HEK293 (cell line): ENCODE measurements at regions not wholly inside any gene's neighbourhood (a gene's known extent, or its start where the extent isn't known, plus 50 kb on each side); places are given as distances from the start of the nearest gene placed in this dataset.

Experiments used
- FEZF1 ChIP-seq: fragments of 450-650 bp; formaldehyde crosslinking; IDR thresholded peaks from 2 replicates; pipeline ENCODE4 v1.5.1; 2016; ENCODE audit warnings: missing biosample characterization, missing genetic modification characterization
- GLI4 ChIP-seq: fragments of 450-650 bp; formaldehyde crosslinking; IDR thresholded peaks from 2 replicates; pipeline ENCODE4 v1.5.1; 2016; ENCODE audit warnings: missing biosample characterization, missing genetic modification characterization
- KLF8 ChIP-seq: fragments of 450-650 bp; formaldehyde crosslinking; IDR thresholded peaks from 2 replicates; pipeline ENCODE4 v1.5.1; 2016; ENCODE audit warnings: missing biosample characterization, missing genetic modification characterization
- REPIN1 ChIP-seq: fragments of 450-650 bp; formaldehyde crosslinking; IDR thresholded peaks from 2 replicates; pipeline ENCODE4 v1.5.1; 2017; ENCODE audit warnings: missing biosample characterization, missing genetic modification characterization, low read depth
- ZBTB1 ChIP-seq: fragments of 450-650 bp; formaldehyde crosslinking; IDR thresholded peaks from 2 replicates; pipeline ENCODE4 v1.5.1; 2016; ENCODE audit warnings: missing biosample characterization, missing genetic modification characterization
- ZBTB20 ChIP-seq: fragments of 450-650 bp; formaldehyde crosslinking; IDR thresholded peaks from 2 replicates; pipeline ENCODE4 v1.5.1; 2016; ENCODE audit warnings: missing biosample characterization, missing genetic modification characterization
- ZBTB48 ChIP-seq: fragments of 450-650 bp; formaldehyde crosslinking; IDR thresholded peaks from 2 replicates; pipeline ENCODE4 v1.5.1; 2016; ENCODE audit warnings: missing biosample characterization, missing genetic modification characterization
- ZFP41 ChIP-seq: fragments of 450-650 bp; formaldehyde crosslinking; IDR thresholded peaks from 2 replicates; pipeline ENCODE4 v1.5.1; 2016; ENCODE audit warnings: missing biosample characterization, missing genetic modification characterization, borderline replicate concordance
- ZIC2 ChIP-seq: fragments of 450-650 bp; formaldehyde crosslinking; IDR thresholded peaks from 2 replicates; pipeline ENCODE4 v1.5.1; 2016; ENCODE audit warnings: missing biosample characterization, missing genetic modification characterization
- ZNF112 ChIP-seq: fragments of 450-650 bp; formaldehyde crosslinking; IDR thresholded peaks from 2 replicates; pipeline ENCODE4 v1.5.0; 2017; ENCODE audit warnings: missing biosample characterization, missing genetic modification characterization
- ZNF248 ChIP-seq: fragments of 450-650 bp; formaldehyde crosslinking; IDR thresholded peaks from 2 replicates; pipeline ENCODE4 v1.5.1; 2017; ENCODE audit warnings: missing biosample characterization, missing genetic modification characterization
- ZNF266 ChIP-seq: fragments of 450-650 bp; formaldehyde crosslinking; IDR thresholded peaks from 2 replicates; pipeline ENCODE4 v1.5.1; 2016; ENCODE audit warnings: missing biosample characterization, missing genetic modification characterization, low read depth
- ZNF274 ChIP-seq, 2 experiments: fragments of 200-500 bp in 1 of 2; fragments of 450-650 bp in 1 of 2; sonication (Bioruptor generic) in 1 of 2; formaldehyde crosslinking in 1 of 2; IDR thresholded peaks; 2 replicates each; pipeline versions ENCODE4 v1.5.1 to v1.6.1; 2014 to 2016; ENCODE audit warnings: borderline replicate concordance in 1 of 2, inconsistent platforms in 1 of 2, low read length in 1 of 2, missing biosample characterization in 1 of 2, missing genetic modification characterization in 1 of 2
- ZNF416 ChIP-seq: fragments of 450-650 bp; formaldehyde crosslinking; IDR thresholded peaks from 2 replicates; pipeline ENCODE4 v1.5.1; 2016; ENCODE audit warnings: missing biosample characterization, missing genetic modification characterization
- ZNF530 ChIP-seq: fragments of 450-650 bp; formaldehyde crosslinking; IDR thresholded peaks from 2 replicates; pipeline ENCODE4 v1.5.1; 2016; ENCODE audit warnings: low read depth, missing biosample characterization, missing genetic modification characterization
- ZNF600 ChIP-seq: fragments of 450-650 bp; formaldehyde crosslinking; IDR thresholded peaks from 2 replicates; pipeline ENCODE4 v1.5.1; 2016; ENCODE audit warnings: missing biosample characterization, missing genetic modification characterization
- ZNF837 ChIP-seq: fragments of 450-650 bp; formaldehyde crosslinking; IDR thresholded peaks from 2 replicates; pipeline ENCODE4 v1.5.1; 2016; ENCODE audit warnings: missing biosample characterization, missing genetic modification characterization
- TF ChIP-seq, protein P1 (sequence below): fragments of 450-650 bp; formaldehyde crosslinking; IDR thresholded peaks from 2 replicates; pipeline ENCODE4 v1.5.1; 2016; ENCODE audit warnings: missing biosample characterization, missing genetic modification characterization
- TF ChIP-seq, protein P2 (sequence below): fragments of 450-650 bp; formaldehyde crosslinking; conservative IDR thresholded peaks from 2 replicates; pipeline ENCODE4 v1.5.1; 2016; ENCODE audit warnings: low read depth, missing biosample characterization, missing genetic modification characterization
- TF ChIP-seq, protein P3 (sequence below): fragments of 450-650 bp; formaldehyde crosslinking; IDR thresholded peaks from 2 replicates; pipeline ENCODE4 v1.5.1; 2017; ENCODE audit warnings: missing biosample characterization, missing genetic modification characterization
- TF ChIP-seq, protein P4 (sequence below): sonication (generic); formaldehyde crosslinking; IDR thresholded peaks from 2 replicates; pipeline ENCODE4 v1.8.1; 2022; ENCODE audit warnings: mild to moderate bottlenecking, moderate library complexity, missing genetic modification reagents
- TF ChIP-seq, protein P5 (sequence below): fragments of 450-650 bp; formaldehyde crosslinking; IDR thresholded peaks from 2 replicates; pipeline ENCODE4 v1.5.1; 2017; ENCODE audit warnings: missing biosample characterization, missing genetic modification characterization

DNA sequence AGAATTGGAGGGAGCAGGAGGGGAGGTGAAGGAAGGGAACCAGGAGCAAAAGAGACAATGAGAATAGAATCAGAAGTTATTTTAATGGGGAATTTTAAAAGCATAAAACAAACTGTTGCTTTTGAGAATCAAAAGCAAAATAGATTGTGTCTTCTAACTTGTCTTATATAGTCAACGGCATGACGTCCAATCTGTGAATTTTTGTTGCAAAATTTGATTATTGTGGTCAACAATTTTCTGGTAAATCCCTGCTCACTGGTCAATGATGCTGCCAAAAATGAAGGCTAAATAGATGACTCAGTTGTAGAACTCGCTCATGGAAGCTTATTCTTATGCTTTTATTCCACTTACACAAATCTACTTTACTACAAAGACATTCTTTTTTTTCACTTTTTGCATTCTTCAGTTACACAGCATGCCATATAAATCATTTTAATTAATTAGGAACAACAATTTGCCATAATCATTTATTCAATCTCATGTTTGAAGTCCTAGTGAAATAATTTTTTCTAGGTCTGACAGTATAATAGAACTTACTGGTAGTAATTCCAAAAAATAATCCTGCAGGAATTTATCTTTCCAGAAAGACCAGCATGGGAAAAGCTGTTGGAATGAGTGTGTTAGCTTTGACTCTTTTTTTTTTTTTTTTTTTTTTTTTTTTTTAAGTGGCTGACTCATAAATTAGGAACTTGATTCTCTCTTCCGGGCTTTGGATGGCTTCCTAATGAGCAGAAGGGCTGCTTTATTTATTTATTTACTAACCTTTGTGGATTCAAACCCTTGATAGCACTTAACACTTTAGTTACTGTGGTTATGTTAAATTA, 256.9 kb downstream of the SPRY2 start (continued):
- no peak for TF ChIP-seq ZNF274 (IDR thresholded peaks at IDR 0.05; ENCODE audit: low read length)
- TF ChIP-seq ZNF274 (tag by site-specific recombination; IDR thresholded peaks at IDR 0.05; ENCODE audit: borderline replicate concordance), result no peak
- TF ChIP-seq, protein P1, sequence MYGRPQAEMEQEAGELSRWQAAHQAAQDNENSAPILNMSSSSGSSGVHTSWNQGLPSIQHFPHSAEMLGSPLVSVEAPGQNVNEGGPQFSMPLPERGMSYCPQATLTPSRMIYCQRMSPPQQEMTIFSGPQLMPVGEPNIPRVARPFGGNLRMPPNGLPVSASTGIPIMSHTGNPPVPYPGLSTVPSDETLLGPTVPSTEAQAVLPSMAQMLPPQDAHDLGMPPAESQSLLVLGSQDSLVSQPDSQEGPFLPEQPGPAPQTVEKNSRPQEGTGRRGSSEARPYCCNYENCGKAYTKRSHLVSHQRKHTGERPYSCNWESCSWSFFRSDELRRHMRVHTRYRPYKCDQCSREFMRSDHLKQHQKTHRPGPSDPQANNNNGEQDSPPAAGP (tag by site-specific recombination), result no peak
- no peak for TF ChIP-seq KLF8
- TF ChIP-seq, protein P2, sequence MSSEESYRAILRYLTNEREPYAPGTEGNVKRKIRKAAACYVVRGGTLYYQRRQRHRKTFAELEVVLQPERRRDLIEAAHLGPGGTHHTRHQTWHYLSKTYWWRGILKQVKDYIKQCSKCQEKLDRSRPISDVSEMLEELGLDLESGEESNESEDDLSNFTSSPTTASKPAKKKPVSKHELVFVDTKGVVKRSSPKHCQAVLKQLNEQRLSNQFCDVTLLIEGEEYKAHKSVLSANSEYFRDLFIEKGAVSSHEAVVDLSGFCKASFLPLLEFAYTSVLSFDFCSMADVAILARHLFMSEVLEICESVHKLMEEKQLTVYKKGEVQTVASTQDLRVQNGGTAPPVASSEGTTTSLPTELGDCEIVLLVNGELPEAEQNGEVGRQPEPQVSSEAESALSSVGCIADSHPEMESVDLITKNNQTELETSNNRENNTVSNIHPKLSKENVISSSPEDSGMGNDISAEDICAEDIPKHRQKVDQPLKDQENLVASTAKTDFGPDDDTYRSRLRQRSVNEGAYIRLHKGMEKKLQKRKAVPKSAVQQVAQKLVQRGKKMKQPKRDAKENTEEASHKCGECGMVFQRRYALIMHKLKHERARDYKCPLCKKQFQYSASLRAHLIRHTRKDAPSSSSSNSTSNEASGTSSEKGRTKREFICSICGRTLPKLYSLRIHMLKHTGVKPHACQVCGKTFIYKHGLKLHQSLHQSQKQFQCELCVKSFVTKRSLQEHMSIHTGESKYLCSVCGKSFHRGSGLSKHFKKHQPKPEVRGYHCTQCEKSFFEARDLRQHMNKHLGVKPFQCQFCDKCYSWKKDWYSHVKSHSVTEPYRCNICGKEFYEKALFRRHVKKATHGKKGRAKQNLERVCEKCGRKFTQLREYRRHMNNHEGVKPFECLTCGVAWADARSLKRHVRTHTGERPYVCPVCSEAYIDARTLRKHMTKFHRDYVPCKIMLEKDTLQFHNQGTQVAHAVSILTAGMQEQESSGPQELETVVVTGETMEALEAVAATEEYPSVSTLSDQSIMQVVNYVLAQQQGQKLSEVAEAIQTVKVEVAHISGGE (tag by site-specific recombination), result no peak
- no peak for TF ChIP-seq ZIC2
- no peak for TF ChIP-seq ZNF112
- TF ChIP-seq REPIN1 (tag by site-specific recombination), result no peak
- TF ChIP-seq, protein P3, sequence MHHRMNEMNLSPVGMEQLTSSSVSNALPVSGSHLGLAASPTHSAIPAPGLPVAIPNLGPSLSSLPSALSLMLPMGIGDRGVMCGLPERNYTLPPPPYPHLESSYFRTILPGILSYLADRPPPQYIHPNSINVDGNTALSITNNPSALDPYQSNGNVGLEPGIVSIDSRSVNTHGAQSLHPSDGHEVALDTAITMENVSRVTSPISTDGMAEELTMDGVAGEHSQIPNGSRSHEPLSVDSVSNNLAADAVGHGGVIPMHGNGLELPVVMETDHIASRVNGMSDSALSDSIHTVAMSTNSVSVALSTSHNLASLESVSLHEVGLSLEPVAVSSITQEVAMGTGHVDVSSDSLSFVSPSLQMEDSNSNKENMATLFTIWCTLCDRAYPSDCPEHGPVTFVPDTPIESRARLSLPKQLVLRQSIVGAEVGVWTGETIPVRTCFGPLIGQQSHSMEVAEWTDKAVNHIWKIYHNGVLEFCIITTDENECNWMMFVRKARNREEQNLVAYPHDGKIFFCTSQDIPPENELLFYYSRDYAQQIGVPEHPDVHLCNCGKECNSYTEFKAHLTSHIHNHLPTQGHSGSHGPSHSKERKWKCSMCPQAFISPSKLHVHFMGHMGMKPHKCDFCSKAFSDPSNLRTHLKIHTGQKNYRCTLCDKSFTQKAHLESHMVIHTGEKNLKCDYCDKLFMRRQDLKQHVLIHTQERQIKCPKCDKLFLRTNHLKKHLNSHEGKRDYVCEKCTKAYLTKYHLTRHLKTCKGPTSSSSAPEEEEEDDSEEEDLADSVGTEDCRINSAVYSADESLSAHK (tag by site-specific recombination), result no peak
- TF ChIP-seq FEZF1 (tag by site-specific recombination), result peak; percentile 36; the same call in 1 of the 2 replicates
- no peak for TF ChIP-seq ZNF530
- TF ChIP-seq, protein P4, sequence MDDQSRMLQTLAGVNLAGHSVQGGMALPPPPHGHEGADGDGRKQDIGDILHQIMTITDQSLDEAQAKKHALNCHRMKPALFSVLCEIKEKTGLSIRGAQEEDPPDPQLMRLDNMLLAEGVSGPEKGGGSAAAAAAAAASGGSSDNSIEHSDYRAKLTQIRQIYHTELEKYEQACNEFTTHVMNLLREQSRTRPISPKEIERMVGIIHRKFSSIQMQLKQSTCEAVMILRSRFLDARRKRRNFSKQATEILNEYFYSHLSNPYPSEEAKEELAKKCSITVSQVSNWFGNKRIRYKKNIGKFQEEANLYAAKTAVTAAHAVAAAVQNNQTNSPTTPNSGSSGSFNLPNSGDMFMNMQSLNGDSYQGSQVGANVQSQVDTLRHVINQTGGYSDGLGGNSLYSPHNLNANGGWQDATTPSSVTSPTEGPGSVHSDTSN, result no peak
- TF ChIP-seq GLI4, result no peak
- TF ChIP-seq ZNF837 (tag by site-specific recombination), result no peak
- no peak for TF ChIP-seq ZFP41 (tag by site-specific recombination)
- no peak for TF ChIP-seq ZBTB1 (tag by site-specific recombination)
- TF ChIP-seq ZBTB20 (tag by site-specific recombination), result no peak
- TF ChIP-seq ZNF248 (tag by site-specific recombination), result no peak
- TF ChIP-seq, protein P5, sequence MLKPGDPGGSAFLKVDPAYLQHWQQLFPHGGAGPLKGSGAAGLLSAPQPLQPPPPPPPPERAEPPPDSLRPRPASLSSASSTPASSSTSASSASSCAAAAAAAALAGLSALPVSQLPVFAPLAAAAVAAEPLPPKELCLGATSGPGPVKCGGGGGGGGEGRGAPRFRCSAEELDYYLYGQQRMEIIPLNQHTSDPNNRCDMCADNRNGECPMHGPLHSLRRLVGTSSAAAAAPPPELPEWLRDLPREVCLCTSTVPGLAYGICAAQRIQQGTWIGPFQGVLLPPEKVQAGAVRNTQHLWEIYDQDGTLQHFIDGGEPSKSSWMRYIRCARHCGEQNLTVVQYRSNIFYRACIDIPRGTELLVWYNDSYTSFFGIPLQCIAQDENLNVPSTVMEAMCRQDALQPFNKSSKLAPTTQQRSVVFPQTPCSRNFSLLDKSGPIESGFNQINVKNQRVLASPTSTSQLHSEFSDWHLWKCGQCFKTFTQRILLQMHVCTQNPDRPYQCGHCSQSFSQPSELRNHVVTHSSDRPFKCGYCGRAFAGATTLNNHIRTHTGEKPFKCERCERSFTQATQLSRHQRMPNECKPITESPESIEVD (tag by site-specific recombination), result peak; percentile 33; the same call in 1 of the 2 replicates
- TF ChIP-seq ZNF266 (tag by site-specific recombination), result no peak
- no peak for TF ChIP-seq ZBTB48
- TF ChIP-seq ZNF416 (tag by site-specific recombination), result no peak
- no peak for TF ChIP-seq ZNF600 (tag by site-specific recombination)
- TF ChIP-seq, all 188 proteins: peak for 15
